ENCODE measurements at regions not wholly inside any gene's neighbourhood (a gene's known extent, or its start where the extent isn't known, plus 50 kb on each side); places are given as distances from the start of the nearest gene placed in this dataset.
"Not testable (repeated sequence)": the region's sequence is repeated elsewhere in the genome, so short reads cannot be mapped to it uniquely, and the experiment has no call there.

DNA sequence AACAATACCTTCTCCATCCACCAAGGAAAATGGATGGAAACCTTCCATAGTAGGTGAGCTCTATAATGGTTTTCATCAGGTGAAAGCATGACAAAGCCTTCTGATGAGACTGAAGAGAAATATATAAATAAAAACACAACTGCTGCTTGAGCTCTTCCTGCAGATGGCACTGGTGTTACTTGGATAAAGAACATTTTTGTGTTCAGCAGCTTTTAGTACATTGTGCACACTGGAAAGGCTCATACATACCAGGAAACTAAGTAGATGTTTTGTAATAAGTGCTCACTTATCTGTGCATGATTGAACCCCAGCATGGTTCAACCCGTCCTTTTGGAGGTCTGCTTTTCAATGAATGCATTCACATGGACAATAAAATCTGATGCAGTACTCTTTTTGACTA is 357.3 kb upstream of the MIS18BP1 start:
- Histone ChIP-seq H3K9me3 (ENCODE audit: severe bottlenecking) (no peaks in the 10 kb centered on the region), H3K4me3 (ENCODE audit: severe bottlenecking) (no peak overlapping the region), H3K4me1 (ENCODE audit: insufficient read depth, poor library complexity, severe bottlenecking) (no peaks in the 10 kb centered on the region), H3K27me3 (ENCODE audit: insufficient read depth, poor library complexity, severe bottlenecking) (no peaks in the 10 kb centered on the region), H3K27ac (ENCODE audit: poor library complexity, severe bottlenecking) (no peak overlapping the region), H3K36me3 (ENCODE audit: low read depth) (no peaks in the 10 kb centered on the region)
- no peak for DNase-seq (ENCODE audit: low spot score)
- TF ChIP-seq, protein P1, sequence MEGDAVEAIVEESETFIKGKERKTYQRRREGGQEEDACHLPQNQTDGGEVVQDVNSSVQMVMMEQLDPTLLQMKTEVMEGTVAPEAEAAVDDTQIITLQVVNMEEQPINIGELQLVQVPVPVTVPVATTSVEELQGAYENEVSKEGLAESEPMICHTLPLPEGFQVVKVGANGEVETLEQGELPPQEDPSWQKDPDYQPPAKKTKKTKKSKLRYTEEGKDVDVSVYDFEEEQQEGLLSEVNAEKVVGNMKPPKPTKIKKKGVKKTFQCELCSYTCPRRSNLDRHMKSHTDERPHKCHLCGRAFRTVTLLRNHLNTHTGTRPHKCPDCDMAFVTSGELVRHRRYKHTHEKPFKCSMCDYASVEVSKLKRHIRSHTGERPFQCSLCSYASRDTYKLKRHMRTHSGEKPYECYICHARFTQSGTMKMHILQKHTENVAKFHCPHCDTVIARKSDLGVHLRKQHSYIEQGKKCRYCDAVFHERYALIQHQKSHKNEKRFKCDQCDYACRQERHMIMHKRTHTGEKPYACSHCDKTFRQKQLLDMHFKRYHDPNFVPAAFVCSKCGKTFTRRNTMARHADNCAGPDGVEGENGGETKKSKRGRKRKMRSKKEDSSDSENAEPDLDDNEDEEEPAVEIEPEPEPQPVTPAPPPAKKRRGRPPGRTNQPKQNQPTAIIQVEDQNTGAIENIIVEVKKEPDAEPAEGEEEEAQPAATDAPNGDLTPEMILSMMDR (IDR thresholded peaks at IDR 0.05; ENCODE audit: poor library complexity, severe bottlenecking), result peak; percentile 85
- ATAC-seq (ENCODE audit: low read depth), result peak; percentile 48; the same call in 2 of the 3 replicates

DNA sequence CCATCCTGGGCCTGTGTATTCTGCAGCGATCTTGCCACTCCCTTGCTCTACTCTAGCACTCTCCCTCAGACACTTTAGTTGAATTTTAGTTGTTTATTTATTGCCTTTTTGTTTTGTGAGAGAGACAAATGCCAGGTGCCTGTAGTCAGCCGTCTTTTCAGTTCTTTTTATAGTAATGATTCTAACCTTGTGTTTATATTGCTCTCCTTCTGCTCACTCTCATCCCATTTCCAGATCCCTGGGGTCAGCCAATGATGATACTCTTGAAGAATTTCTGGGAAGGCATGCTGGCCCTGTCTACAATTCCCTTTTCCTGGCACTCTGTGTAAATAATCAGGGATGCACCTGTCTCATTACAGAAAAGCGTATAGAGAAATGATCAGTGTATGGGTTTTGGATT is 334.1 kb upstream of the MIS18BP1 start:
- Histone ChIP-seq H3K4me1 (ENCODE audit: insufficient read depth, poor library complexity, severe bottlenecking) (no peaks in the 10 kb centered on the region), H3K27me3 (ENCODE audit: insufficient read depth, poor library complexity, severe bottlenecking) (peaks cover 6% of the 10 kb centered on the region), H3K4me3 (ENCODE audit: severe bottlenecking) (no peak overlapping the region), H3K27ac (ENCODE audit: poor library complexity, severe bottlenecking) (no peak overlapping the region), H3K9me3 (ENCODE audit: severe bottlenecking) (no peaks in the 10 kb centered on the region), H3K36me3 (ENCODE audit: low read depth) (no peaks in the 10 kb centered on the region)
- no peak for ATAC-seq (ENCODE audit: low read depth)
- TF ChIP-seq, protein P1 (IDR thresholded peaks at IDR 0.05; ENCODE audit: poor library complexity, severe bottlenecking), result no peak
- DNase-seq (ENCODE audit: low spot score), result no peak

DNA sequence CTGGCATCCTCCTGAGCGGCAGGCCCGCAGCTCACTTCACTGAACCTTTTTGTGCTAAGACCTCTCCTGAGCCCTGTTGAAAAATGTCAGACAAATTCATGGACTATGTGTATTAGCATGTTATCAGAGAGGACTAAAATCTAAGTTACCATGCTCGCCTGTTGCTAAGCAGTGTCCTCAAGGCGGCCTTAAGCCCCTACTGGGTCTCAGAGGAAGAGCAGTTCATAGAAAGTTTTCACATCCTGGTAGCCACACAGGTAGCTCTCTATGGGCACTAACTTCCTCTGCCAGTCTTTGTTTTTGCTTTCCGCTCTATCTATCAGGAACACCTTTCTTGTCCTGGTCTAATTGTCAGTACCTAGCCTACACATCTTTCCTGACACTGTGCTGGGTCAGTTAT is 306.6 kb upstream of the MIS18BP1 start:
- ATAC-seq (ENCODE audit: low read depth) (peak; percentile 55; the same call in 2 of the 3 replicates), DNase-seq (ENCODE audit: low spot score) (no peak)
- Histone ChIP-seq H3K4me3 (ENCODE audit: severe bottlenecking) (no peak overlapping the region), H3K36me3 (ENCODE audit: low read depth) (no peaks in the 10 kb centered on the region), H3K27me3 (ENCODE audit: insufficient read depth, poor library complexity, severe bottlenecking) (peaks cover 3% of the 10 kb centered on the region), H3K27ac (ENCODE audit: poor library complexity, severe bottlenecking) (no peak overlapping the region), H3K9me3 (ENCODE audit: severe bottlenecking) (no peaks in the 10 kb centered on the region), H3K4me1 (ENCODE audit: insufficient read depth, poor library complexity, severe bottlenecking) (no peaks in the 10 kb centered on the region)
- TF ChIP-seq, protein P1 (IDR thresholded peaks at IDR 0.05; ENCODE audit: poor library complexity, severe bottlenecking), result no peak

DNA sequence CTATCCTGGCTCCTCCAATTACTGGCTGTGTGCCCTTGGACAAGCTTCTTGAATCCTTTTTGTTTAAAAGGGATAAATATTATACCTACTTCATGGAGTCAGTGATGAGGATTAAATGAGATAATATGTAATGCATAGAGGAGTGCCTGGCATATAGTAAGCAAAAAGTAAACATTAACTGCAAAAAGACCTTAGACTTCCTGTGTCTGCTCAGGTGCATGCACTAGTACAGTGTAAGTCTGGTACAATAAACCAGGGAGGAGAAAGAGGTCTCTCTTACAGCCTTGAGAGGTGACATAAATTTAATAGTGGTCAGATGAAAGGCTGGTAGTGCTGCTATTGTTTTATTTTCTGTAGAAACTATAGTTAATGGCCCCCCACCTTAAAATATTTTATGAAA is 305.2 kb upstream of the MIS18BP1 start:
- H3K9me3 ChIP-seq (ENCODE audit: severe bottlenecking), result no peaks in the 10 kb centered on the region
- no peak overlapping the region for H3K27ac ChIP-seq (ENCODE audit: poor library complexity, severe bottlenecking)
- no peaks in the 10 kb centered on the region for H3K4me1 ChIP-seq (ENCODE audit: insufficient read depth, poor library complexity, severe bottlenecking)
- H3K4me3 ChIP-seq (ENCODE audit: severe bottlenecking), result no peak overlapping the region
- no peaks in the 10 kb centered on the region for H3K36me3 ChIP-seq (ENCODE audit: low read depth)
- TF ChIP-seq, protein P1 (IDR thresholded peaks at IDR 0.05; ENCODE audit: poor library complexity, severe bottlenecking), result no peak
- ATAC-seq (ENCODE audit: low read depth) (no peak), DNase-seq (ENCODE audit: low spot score) (no peak)
- H3K27me3 ChIP-seq (ENCODE audit: insufficient read depth, poor library complexity, severe bottlenecking), result peaks cover 3% of the 10 kb centered on the region

DNA sequence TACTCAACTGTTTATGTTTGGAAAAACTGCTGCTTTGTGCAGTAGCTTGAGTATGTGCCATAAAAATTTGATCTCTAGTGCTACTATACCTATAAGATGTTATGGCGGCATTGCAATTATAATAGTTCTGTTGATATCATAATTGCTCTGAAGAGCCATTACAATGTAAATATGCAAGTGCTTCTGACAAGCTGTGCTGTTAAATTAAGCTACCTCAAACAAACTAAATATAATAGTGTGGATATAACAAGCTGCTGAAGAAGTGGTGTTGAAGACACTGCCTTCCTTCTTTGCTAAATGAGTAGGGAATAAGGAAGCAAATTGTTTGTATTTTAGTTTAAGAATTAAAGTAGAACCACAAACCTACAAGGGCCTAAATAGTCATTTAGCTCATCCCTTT is 301.0 kb upstream of the MIS18BP1 start:
- H3K36me3 ChIP-seq (ENCODE audit: low read depth), result no peaks in the 10 kb centered on the region
- no peaks in the 10 kb centered on the region for H3K4me1 ChIP-seq (ENCODE audit: insufficient read depth, poor library complexity, severe bottlenecking)
- no peaks in the 10 kb centered on the region for H3K27me3 ChIP-seq (ENCODE audit: insufficient read depth, poor library complexity, severe bottlenecking)
- DNase-seq (ENCODE audit: low spot score) (no peak), ATAC-seq (ENCODE audit: low read depth) (no peak)
- H3K9me3 ChIP-seq (ENCODE audit: severe bottlenecking), result no peaks in the 10 kb centered on the region
- no peak overlapping the region for H3K4me3 ChIP-seq (ENCODE audit: severe bottlenecking)
- TF ChIP-seq, protein P1 (IDR thresholded peaks at IDR 0.05; ENCODE audit: poor library complexity, severe bottlenecking), result no peak
- H3K27ac ChIP-seq (ENCODE audit: poor library complexity, severe bottlenecking), result no peak overlapping the region

DNA sequence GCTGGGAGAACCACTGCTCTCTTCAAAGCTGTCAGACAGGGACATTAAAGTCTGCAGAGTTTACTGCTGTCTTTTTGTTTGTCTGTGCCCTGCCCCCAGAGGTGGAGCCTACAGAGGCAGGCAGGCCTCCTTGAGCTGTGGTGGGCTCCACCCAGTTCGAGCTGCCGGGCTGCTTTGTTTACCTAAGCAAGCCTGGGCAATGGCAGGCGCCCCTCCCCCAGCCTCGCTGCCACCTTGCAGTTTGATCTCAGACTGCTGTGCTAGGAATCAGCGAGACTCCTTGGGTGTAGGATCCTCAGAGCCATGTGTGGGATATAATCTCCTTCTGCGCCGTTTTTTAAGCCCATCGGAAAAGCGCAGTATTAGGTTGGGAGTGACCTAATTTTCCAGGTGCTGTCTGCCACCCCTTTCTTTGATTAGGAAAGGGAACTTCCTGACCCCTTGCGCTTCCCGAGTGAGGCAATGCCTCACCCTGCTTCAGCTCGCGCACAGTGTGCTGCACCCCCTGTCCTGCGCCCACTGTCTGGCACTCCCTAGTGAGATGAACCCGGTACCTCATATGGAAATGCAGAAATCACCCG is 298.3 kb upstream of the MIS18BP1 start:
- not testable (repeated sequence) for H3K27me3 ChIP-seq (ENCODE audit: insufficient read depth, poor library complexity, severe bottlenecking); H3K9me3 ChIP-seq (ENCODE audit: severe bottlenecking); H3K27ac ChIP-seq (ENCODE audit: poor library complexity, severe bottlenecking); H3K36me3 ChIP-seq (ENCODE audit: low read depth); H3K4me3 ChIP-seq (ENCODE audit: severe bottlenecking); DNase-seq (ENCODE audit: low spot score); ATAC-seq (ENCODE audit: low read depth); H3K4me1 ChIP-seq (ENCODE audit: insufficient read depth, poor library complexity, severe bottlenecking)
